ENCODE measurements at regions not wholly inside any gene's neighbourhood (a gene's known extent, or its start where the extent isn't known, plus 50 kb on each side); places are given as distances from the start of the nearest gene placed in this dataset.

DNA sequence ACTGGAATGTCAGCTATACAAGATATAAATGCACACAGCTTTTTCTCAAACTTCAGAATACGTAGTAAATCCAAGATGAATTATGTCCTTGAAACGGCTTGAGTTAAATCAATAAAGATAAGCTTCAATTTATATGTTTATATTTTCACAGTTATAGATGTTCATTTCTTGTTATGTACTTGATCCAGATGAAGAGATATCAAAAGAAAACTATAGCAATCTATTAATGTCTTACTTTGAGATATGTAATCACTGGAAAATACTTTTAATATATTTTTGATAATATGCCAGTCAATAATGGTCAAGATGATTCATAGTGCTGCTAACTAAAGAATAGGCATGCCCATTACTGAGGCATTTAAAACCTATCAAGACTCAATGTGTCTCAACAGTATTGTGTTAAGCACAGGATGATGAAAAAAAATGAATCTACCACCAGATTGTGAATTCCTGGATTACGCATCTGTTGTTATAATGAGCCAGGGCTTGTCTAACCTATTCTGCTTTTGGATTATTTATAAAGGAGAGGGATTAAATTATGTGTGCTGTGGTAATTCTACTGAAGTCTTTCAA lies 372.6 kb upstream of the PRR16 start:
- TF ChIP-seq, protein P1, sequence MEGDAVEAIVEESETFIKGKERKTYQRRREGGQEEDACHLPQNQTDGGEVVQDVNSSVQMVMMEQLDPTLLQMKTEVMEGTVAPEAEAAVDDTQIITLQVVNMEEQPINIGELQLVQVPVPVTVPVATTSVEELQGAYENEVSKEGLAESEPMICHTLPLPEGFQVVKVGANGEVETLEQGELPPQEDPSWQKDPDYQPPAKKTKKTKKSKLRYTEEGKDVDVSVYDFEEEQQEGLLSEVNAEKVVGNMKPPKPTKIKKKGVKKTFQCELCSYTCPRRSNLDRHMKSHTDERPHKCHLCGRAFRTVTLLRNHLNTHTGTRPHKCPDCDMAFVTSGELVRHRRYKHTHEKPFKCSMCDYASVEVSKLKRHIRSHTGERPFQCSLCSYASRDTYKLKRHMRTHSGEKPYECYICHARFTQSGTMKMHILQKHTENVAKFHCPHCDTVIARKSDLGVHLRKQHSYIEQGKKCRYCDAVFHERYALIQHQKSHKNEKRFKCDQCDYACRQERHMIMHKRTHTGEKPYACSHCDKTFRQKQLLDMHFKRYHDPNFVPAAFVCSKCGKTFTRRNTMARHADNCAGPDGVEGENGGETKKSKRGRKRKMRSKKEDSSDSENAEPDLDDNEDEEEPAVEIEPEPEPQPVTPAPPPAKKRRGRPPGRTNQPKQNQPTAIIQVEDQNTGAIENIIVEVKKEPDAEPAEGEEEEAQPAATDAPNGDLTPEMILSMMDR (IDR thresholded peaks at IDR 0.05; ENCODE audit: borderline replicate concordance, extremely low read depth, low read length, poor library complexity, severe bottlenecking) = no peak
- no peak for TF ChIP-seq EZH2 (IDR thresholded peaks at IDR 0.05; ENCODE audit: borderline replicate concordance, low read depth, low read length, severe bottlenecking)
